ENCODE measurements at regions not wholly inside any gene's neighbourhood (a gene's known extent, or its start where the extent isn't known, plus 50 kb on each side); places are given as distances from the start of the nearest gene placed in this dataset.
"Not testable (repeated sequence)": the region's sequence is repeated elsewhere in the genome, so short reads cannot be mapped to it uniquely, and the experiment has no call there.

DNA sequence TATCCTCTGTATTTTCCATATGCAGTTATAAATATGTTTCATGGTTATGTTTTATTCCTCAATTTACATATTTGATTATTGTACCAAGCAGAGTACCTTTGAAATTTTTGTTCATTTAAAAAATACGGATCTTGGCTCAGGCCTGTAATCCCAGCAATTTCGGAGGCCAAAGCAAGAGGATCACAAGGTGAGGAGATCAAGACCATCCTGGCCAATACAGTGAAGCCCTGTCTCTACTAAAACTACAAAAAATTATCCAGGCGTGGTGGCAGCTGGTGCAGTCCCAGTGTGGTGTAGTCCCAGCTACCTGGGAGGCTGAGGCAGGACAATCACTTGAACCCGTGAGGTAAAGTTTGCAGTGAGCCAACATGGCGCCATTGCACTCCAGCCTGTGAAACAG is 251.2 kb upstream of the TPTE start:
- DNase-seq: not testable (repeated sequence)

DNA sequence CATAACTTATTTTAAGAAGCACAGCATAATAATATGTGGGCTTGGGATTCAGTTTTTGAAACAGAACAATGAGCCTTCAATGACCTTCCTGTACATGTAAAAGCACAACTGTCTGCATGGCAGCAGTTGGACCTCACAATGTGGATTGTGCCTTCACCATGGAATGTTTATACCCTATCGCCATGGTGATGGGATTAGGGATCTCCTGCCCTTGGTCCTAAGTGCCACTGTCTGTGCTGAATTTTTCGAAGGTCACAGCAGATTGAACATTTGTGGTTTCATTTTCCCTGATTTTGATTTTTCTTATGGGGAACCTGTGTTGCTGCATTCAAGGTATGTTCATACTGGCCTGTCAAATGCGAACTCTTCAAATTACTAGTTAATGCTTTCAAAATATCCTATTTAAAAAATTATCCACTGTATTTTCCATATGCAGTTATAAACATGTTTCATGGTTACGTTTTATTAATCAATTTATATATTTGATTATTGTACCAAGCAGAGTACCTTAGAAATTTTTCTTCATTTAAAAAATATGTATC is 249.6 kb upstream of the TPTE start:
- DNase-seq: peak; percentile 48

DNA sequence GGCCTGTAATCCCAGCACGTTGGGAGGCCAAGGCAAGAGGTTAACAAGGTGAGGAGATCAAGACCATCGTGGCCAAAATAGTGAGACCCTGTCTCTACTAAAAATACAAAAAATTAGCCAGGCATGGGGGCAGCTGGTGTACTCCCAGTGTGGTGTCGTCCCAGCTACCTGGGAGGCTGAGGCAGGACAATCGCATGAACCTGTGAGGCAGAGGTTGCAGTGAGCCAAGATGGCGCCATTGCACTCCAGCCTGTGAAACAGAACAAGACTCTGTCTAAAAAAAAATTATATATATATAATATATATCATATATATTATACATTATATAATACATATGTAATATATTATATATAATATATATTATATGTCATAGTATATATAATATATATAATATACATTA is 249.2 kb upstream of the TPTE start:
- peak; percentile 40 for DNase-seq

DNA sequence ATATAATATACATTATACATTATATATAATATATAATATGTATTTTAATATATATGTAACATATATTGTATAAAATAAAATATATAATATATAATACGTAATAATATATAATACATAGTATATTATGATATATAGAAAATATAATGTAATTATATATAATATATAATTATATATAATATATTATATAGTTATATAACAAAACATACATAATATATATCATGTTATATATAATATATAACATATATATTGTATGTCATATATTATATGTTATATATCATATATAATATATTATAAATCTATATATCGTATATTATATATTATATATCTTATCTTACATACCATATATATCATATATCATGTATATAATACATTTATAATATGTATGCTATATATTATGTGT is 248.2 kb upstream of the TPTE start:
- DNase-seq: no peak

DNA sequence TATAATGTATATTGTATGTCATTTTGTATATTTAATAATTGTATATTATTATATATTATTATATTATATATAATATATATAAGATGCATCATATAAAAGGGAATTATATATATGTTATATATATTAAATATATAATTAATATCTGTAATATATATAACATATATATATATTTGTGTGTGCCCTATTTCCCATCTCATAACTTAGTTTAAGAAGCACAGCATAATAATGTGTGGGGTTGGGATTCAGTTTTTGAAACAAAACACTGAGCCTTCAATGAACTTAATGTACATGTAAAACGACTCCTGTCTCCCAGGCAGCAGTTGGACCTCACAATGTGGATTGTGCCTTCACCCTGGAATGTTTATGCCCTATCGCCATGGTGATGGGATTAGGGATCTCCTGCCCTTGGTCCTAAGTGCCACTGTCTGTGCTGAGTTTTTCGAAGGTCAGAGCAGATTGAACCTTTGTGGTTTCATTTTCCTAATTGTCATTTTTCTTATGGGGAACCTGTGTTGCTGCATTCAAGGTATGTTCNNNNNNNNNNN is 247.5 kb upstream of the TPTE start:
- DNase-seq: peak; percentile 52

All from activated CD8-positive, alpha-beta memory T cell treated with anti-CD3 and anti-CD28 coated beads, Interleukin-2, amount 50 U/mL, for 48 hours (primary cell).